ENCODE measurements at regions not wholly inside any gene's neighbourhood (a gene's known extent, or its start where the extent isn't known, plus 50 kb on each side); places are given as distances from the start of the nearest gene placed in this dataset.

DNA sequence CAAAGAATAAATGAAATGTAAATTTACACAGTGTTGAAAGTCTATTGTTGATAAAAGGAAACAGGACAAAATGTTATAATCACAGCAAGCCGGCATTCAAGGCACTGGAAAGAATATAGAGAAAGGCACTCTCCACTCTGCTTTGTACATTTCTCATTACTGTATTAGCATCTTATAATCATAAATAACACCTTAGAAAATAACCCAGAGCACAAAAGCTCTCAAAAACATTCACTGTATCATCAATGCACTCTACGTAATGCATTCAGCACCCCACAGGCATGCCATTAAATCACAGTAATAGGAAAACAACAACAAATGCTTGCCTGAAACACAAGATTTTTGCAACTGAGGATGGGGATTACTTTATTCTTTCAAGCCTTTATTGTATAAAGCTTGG, 75.3 kb upstream of the TRPC3 start:
- no peak for DNase-seq

DNA sequence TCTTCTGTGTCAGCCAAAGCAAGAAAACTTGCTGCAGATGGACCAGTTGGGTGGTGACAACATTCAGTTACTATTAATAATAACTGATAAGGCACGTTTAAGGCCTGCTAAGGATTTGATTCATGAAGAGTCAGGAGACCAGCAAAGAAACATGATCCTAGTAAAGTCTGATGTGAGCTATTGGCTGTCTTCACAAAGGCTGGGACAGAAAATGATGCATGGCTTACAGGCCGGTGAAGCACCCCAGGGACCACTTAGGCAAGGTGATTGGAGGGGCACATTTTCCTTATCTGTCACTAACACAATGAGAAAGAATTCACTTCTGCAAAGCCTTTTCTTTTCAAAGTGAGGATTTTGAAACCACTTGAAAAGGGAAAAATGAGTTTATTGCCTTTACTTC, 65.4 kb upstream of the TRPC3 start:
- no peak for DNase-seq

DNA sequence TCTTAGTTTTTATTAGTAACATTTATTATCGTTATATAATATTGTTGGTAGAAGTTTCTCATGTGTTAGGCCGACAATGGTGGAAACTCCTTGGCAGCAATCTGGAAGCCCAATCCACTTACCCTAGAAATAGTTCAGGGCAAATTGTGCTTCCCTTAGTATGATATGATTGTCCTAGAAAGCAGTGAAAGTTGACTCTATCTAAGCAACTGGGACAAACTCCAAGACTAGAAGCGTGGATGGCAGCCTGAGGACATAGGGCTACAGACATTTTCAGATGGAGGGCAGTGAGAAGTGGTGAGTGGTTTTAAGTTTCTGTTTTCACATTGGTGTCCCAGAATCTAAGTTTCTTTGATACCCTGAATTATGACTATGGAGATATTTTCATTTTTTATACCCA, 63.3 kb upstream of the TRPC3 start:
- DNase-seq, result no peak

DNA sequence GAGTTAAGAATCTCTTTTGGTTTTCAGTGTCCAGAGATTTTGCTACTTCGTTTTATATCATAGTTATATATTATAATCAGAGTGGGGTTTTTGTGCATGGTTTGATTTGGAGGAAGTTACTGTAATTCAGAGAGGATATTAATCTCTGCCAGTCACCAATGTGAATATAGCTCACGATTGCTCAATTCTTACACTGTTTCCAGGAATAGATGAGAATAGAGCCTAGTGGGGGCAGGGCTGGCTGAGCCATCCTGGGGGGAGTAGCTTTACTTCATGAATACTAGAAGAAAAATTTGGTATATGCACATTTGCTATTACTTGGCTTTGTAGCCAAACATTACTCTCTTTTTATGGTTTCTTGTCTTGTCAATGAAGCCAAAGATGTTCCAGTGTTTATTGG, 60.9 kb upstream of the TRPC3 start:
- DNase-seq, result no peak

DNA sequence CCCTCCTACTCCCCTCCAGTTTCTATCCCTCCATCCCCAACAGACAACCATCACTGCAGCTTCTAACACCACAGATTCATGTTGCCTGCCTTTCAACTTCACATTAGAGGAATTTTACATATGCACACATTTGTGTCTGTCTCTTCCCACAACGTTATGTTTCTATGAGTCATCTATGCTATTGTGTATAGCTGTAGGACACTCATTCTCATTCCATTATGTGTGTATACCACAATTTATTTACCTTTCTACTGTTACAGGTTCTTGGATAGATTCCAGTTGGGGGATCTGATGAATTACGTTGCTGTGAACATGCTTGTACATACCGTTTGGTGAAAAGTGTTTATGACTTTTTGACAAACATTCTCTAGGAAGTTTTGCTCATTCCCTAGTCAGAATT, 58.8 kb upstream of the TRPC3 start:
- DNase-seq, result no peak

DNA sequence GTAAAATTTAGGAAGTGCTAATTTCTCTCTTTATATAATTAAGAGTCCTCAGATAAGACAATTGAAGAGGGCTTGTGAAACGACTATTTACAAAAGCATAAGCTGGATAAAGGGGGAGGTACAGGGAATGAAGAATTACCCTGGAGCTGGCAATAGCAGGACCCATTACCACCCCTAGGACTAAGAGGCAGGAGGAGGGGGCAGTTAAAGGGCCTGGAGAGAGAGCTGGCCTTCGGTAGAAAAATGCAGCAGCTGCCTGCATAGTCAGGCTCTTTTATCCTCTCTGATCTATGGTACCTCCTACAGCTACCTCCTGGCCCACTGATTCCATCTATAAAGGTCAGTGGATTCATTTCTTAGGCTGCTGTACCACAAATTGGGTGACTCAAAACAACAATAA, 57.7 kb upstream of the TRPC3 start:
- DNase-seq, result no peak

DNA sequence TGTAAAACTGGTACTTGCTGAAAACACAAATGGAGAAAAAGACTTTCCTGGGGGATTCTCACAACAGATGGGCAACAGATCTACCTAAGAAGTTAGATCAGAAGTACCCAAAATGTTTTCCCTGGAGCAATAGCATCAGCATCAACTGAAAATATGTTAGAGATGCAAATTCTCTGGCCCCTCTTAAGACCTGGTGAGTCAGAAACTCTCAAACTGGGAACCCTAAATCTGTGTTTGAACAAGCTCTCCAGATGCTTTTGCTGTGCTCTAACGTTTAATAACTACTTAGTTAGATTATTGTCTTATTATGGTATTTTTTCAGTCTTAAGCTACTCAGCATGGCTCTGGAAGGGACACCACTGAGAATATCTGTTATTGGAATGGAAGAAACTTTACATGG, 55.2 kb upstream of the TRPC3 start:
- DNase-seq, result no peak

DNA sequence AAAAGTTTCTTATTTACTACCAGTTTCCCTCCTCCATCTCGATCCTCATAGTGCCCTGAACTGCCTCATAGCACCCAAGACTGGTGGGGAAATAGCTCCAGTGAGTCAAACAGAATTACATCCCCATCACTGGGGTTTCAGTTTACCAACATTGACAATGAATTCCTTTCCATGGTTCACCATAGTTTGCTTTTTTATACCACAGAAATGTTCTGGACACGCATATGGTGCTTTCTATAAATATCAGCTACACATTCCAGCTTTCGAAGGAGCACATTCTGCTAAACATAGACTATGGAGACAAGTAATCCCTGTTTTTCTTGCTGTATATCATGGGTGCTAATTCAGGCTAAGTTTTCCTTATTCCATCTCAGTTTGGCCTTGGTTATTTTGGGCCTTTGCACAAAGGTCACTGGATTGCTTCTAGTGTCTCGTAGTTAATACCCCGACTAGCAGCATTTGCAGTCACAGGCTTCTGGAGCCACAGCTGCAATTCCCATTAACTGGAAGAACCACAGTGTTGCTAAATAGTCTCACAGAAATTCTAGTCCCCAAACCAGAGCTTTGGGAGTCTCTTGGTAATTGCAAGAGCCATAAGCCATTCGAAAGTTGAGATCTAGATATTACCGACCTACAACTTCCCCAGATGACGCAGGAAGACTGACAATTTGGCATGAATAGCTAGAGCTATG, 53.4 kb upstream of the TRPC3 start:
- no peak for DNase-seq

DNA sequence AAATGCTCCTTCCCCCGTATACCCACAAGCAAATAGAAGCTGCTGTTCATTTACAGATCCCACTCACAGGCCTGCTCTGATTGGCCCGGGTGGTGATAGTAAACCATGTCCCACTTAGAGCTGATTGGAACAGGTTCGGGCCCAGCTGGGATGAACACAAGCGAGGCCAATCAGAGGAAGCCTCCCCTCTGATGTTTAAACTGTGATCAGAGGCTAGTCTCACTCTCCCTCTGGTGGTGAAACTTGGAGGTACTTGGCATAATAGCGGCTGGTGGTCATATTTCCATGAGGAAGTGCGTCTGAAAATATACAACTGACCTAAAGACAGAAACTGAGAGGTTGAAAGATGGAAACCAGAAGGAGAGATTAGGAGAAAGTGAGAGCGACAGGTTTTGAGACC, 51.5 kb upstream of the TRPC3 start:
- no peak for DNase-seq

All from NCI-H2029 (cell line).